K562 (cell line): ENCODE measurements at regions not wholly inside any gene's neighbourhood (a gene's known extent, or its start where the extent isn't known, plus 50 kb on each side); places are given as distances from the start of the nearest gene placed in this dataset.

ENCODE experiments used
- CBX3 ChIP-seq, 2 experiments: IDR thresholded peaks; 1 replicate in 1 of 2; 2 replicates in 1 of 2; pipeline ENCODE4 v1.6.1; 2012; ENCODE audit warnings: inconsistent platforms in 2 of 2, low read length in 2 of 2, borderline replicate concordance in 1 of 2, control low read depth in 1 of 2
- GABPB1 ChIP-seq: sonication (generic); formaldehyde crosslinking; IDR thresholded peaks from 2 replicates; pipeline ENCODE4 v1.8.0; 2022; ENCODE audit warnings: mild to moderate bottlenecking, missing genetic modification reagents
- MTA2 ChIP-seq: fragments of 450-650 bp; IDR thresholded peaks from 2 replicates; pipeline ENCODE4 v1.6.1; 2016; ENCODE audit warnings: low read depth
- WHSC1 ChIP-seq: IDR thresholded peaks from one replicate; pipeline ENCODE4 v1.6.1; 2012; ENCODE audit warnings: low read length, control low read depth, inconsistent platforms
- TF ChIP-seq, protein P1 (sequence below): sonication (generic); formaldehyde crosslinking; IDR thresholded peaks from 2 replicates; pipeline ENCODE4 v1.8.0; 2022; ENCODE audit warnings: mild to moderate bottlenecking, missing genetic modification reagents, borderline replicate concordance
- TF ChIP-seq, protein P2 (sequence below): sonication (generic); formaldehyde crosslinking; IDR thresholded peaks from 2 replicates; pipeline ENCODE4 v1.8.1; 2023; ENCODE audit warnings: mild to moderate bottlenecking, missing genetic modification reagents
- TF ChIP-seq, protein P3 (sequence below), 2 experiments: fragments of 450-650 bp; IDR thresholded peaks; 2 replicates each; pipeline ENCODE4 v1.6.1; 2016; ENCODE audit warnings: mild to moderate bottlenecking in 2 of 2, borderline replicate concordance in 1 of 2, low read depth in 1 of 2, moderate library complexity in 1 of 2

DNA sequence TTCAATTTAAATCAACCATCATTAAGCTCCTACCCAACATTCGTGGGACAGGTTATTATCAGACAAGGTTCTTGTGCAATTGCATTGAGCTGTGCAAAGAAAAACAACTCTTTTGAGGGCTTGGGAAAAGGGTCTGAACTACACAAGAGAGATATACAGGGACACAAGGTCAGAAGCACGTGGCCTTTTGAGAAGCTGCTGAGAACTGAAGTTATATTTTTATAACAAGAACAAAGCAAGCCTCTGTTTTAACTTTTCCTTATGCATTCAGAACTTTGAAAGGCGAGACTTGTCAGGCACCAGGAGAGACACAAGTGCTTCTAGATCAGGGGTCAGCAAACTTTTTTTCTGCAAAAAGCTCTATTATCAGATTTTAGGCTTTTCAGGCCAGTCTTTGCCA lies 274.8 kb upstream of the VCX start (continued):
- TF ChIP-seq, protein P1, sequence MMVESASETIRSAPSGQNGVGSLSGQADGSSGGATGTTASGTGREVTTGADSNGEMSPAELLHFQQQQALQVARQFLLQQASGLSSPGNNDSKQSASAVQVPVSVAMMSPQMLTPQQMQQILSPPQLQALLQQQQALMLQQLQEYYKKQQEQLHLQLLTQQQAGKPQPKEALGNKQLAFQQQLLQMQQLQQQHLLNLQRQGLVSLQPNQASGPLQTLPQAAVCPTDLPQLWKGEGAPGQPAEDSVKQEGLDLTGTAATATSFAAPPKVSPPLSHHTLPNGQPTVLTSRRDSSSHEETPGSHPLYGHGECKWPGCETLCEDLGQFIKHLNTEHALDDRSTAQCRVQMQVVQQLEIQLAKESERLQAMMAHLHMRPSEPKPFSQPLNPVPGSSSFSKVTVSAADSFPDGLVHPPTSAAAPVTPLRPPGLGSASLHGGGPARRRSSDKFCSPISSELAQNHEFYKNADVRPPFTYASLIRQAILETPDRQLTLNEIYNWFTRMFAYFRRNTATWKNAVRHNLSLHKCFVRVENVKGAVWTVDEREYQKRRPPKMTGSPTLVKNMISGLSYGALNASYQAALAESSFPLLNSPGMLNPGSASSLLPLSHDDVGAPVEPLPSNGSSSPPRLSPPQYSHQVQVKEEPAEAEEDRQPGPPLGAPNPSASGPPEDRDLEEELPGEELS, result no peak
- TF ChIP-seq, protein P2, sequence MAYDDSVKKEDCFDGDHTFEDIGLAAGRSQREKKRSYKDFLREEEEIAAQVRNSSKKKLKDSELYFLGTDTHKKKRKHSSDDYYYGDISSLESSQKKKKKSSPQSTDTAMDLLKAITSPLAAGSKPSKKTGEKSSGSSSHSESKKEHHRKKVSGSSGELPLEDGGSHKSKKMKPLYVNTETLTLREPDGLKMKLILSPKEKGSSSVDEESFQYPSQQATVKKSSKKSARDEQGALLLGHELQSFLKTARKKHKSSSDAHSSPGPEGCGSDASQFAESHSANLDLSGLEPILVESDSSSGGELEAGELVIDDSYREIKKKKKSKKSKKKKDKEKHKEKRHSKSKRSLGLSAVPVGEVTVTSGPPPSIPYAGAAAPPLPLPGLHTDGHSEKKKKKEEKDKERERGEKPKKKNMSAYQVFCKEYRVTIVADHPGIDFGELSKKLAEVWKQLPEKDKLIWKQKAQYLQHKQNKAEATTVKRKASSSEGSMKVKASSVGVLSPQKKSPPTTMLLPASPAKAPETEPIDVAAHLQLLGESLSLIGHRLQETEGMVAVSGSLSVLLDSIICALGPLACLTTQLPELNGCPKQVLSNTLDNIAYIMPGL, result no peak
- no peak for TF ChIP-seq WHSC1
- TF ChIP-seq GABPB1 (CRISPR knock-in tag), result no peak
- TF ChIP-seq, protein P3, sequence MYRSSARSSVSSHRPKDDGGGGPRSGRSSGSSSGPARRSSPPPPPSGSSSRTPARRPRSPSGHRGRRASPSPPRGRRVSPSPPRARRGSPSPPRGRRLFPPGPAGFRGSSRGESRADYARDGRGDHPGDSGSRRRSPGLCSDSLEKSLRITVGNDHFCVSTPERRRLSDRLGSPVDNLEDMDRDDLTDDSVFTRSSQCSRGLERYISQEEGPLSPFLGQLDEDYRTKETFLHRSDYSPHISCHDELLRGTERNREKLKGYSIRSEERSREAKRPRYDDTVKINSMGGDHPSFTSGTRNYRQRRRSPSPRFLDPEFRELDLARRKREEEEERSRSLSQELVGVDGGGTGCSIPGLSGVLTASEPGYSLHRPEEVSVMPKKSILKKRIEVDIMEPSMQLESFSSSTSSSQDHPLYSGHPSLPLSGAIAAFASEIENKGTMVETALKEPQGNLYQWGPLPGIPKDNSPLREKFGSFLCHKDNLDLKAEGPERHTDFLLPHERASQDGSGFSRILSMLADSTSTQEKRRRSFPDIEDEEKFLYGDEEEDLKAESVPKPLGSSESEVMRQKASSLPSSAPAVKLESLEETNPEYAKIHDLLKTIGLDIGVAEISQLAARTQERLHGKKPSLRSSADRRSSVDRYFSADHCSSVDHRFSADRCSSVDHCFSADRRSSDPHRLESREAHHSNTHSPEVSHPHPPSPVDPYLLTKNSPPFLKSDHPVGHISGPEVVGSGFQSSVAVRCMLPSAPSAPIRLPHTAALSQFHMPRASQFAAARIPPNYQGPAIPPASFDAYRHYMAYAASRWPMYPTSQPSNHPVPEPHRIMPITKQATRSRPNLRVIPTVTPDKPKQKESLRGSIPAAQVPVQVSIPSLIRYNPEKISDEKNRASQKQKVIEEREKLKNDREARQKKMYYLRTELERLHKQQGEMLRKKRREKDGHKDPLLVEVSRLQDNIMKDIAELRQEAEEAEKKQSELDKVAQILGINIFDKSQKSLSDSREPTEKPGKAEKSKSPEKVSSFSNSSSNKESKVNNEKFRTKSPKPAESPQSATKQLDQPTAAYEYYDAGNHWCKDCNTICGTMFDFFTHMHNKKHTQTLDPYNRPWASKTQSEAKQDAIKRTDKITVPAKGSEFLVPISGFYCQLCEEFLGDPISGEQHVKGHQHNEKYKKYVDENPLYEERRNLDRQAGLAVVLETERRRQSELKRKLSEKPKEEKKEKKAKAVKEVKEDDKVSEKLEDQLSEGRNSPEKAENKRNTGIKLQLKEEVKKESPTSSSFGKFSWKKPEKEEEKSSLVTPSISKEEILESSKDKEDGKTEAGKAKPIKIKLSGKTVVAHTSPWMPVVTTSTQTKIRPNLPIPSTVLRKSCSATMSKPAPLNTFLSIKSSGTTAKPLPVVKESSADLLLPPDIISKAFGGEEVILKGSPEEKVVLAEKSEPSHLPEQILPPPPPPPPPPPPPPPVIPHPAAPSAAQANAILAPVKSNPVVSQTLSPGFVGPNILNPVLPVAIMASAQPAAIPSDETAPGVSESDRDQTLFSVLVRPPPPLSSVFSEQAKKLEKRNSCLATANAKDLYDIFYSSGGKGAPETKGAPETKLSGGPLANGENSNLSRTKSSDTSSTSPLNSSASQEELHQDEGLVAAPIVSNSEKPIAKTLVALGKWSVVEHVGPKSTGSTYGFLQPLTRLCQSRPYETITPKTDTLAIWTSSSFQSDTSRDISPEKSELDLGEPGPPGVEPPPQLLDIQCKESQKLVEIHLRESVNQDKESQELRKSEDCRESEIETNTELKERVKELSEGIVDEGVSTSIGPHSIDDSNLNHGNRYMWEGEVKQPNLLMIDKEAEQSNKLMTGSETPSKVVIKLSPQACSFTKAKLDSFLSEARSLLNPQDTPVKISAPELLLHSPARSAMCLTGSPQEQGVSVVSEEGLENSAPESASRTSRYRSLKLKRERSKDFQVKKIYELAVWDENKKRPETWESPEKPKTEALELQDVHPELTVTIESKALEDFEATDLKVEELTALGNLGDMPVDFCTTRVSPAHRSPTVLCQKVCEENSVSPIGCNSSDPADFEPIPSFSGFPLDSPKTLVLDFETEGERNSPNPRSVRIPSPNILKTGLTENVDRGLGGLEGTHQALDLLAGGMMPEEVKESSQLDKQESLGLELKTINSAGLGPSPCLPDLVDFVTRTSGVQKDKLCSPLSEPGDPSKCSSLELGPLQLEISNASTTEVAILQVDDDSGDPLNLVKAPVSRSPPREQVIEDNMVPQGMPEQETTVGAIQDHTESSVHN (IDR thresholded peaks at IDR 0.05; ENCODE audit: borderline replicate concordance in 1 of 2, low read depth in 1 of 2), result no peak
- TF ChIP-seq MTA2, result no peak
- TF ChIP-seq CBX3 (IDR thresholded peaks at IDR 0.05; ENCODE audit: borderline replicate concordance in 1 of 2, low read length in 2 of 2), result no peak
